ENCODE measurements at regions not wholly inside any gene's neighbourhood (a gene's known extent, or its start where the extent isn't known, plus 50 kb on each side); places are given as distances from the start of the nearest gene placed in this dataset.

- no peak overlapping the region for H3K27ac Mint-ChIP-seq
- H3K36me3 Mint-ChIP-seq: no peaks in the 10 kb centered on the region
- ATAC-seq (no peak), DNase-seq (ENCODE audit: low spot score) (no peak)
- H3K4me3 Mint-ChIP-seq: no peak overlapping the region
- peaks cover 15 to 18% of the 10 kb centered on the region in 2 donors for H3K27me3 Mint-ChIP-seq
- H3K9me3 Mint-ChIP-seq: no peaks in the 10 kb centered on the region
- no peaks in the 10 kb centered on the region for H3K4me1 Mint-ChIP-seq (ENCODE audit: low read depth in 2 of 2)
These were observed 289.0 kb downstream of the LRFN2 start for GRCh38 chr6:40298207-40298606.

GRCh38 chr6:40295251-40295950, 291.8 kb downstream of the LRFN2 start:
- no peaks in the 10 kb centered on the region for H3K36me3 Mint-ChIP-seq
- H3K27ac Mint-ChIP-seq: no peak overlapping the region

GRCh38 chr6:40293460-40294185, 293.5 kb downstream of the LRFN2 start:
- Mint-ChIP-seq H3K4me1 (ENCODE audit: low read depth in 2 of 2) (peaks cover 0 to 2% of the 10 kb centered on the region in 2 donors), H3K27me3 (peaks cover 21 to 28% of the 10 kb centered on the region in 2 donors), H3K9me3 (no peaks in the 10 kb centered on the region)

More at GRCh38 chr6:40295251-40295950, 291.8 kb downstream of the LRFN2 start:
- ATAC-seq (no peak), DNase-seq (ENCODE audit: low spot score) (no peak)
- Mint-ChIP-seq H3K4me1 (ENCODE audit: low read depth in 2 of 2) (peaks cover 0 to 2% of the 10 kb centered on the region in 2 donors), H3K4me3 (no peak overlapping the region), H3K27me3 (peaks cover 25 to 32% of the 10 kb centered on the region in 2 donors), H3K9me3 (no peaks in the 10 kb centered on the region)

GRCh38 chr6:40293060-40293459, 294.1 kb downstream of the LRFN2 start:
- Mint-ChIP-seq H3K27ac (no peak overlapping the region), H3K4me1 (ENCODE audit: low read depth in 2 of 2) (peaks cover 0 to 2% of the 10 kb centered on the region in 2 donors), H3K36me3 (no peaks in the 10 kb centered on the region), H3K27me3 (peaks cover 21 to 29% of the 10 kb centered on the region in 2 donors), H3K4me3 (no peak overlapping the region), H3K9me3 (no peaks in the 10 kb centered on the region)
- ATAC-seq (no peak), DNase-seq (ENCODE audit: low spot score) (no peak)

More at GRCh38 chr6:40293460-40294185, 293.5 kb downstream of the LRFN2 start:
- H3K36me3 Mint-ChIP-seq: no peaks in the 10 kb centered on the region
- no peak for ATAC-seq
- no peak overlapping the region for H3K27ac Mint-ChIP-seq
- DNase-seq (ENCODE audit: low spot score): no peak
- no peak overlapping the region for H3K4me3 Mint-ChIP-seq

- Mint-ChIP-seq H3K27ac (no peak overlapping the region), H3K9me3 (no peaks in the 10 kb centered on the region), H3K4me3 (no peak overlapping the region), H3K36me3 (no peaks in the 10 kb centered on the region), H3K27me3 (peaks cover 31 to 46% of the 10 kb centered on the region in 2 donors), H3K4me1 (ENCODE audit: low read depth in 2 of 2) (peaks cover 0 to 2% of the 10 kb centered on the region in 2 donors)
- ATAC-seq (no peak), DNase-seq (ENCODE audit: low spot score) (no peak)
These were observed 296.3 kb downstream of the LRFN2 start for GRCh38 chr6:40290816-40291215.

GRCh38 chr6:40288919-40289318, 298.2 kb downstream of the LRFN2 start:
- H3K9me3 Mint-ChIP-seq: no peaks in the 10 kb centered on the region
- no peak overlapping the region for H3K27ac Mint-ChIP-seq
- no peak overlapping the region for H3K4me3 Mint-ChIP-seq
- peaks cover 41 to 62% of the 10 kb centered on the region in 2 donors for H3K27me3 Mint-ChIP-seq
- DNase-seq (ENCODE audit: low spot score) (no peak), ATAC-seq (no peak)
- H3K4me1 Mint-ChIP-seq (ENCODE audit: low read depth in 2 of 2): peaks cover 0 to 2% of the 10 kb centered on the region in 2 donors
- no peaks in the 10 kb centered on the region for H3K36me3 Mint-ChIP-seq

- Mint-ChIP-seq H3K4me3 (no peak overlapping the region), H3K27me3 (peaks cover 34 to 55% of the 10 kb centered on the region in 2 donors), H3K36me3 (no peaks in the 10 kb centered on the region), H3K4me1 (ENCODE audit: low read depth in 2 of 2) (no peaks in the 10 kb centered on the region), H3K9me3 (no peaks in the 10 kb centered on the region), H3K27ac (no peak overlapping the region)
- ATAC-seq (no peak), DNase-seq (ENCODE audit: low spot score) (no peak)
These were observed 299.8 kb downstream of the LRFN2 start for GRCh38 chr6:40287296-40287850.

GRCh38 chr6:40286721-40287120, 300.4 kb downstream of the LRFN2 start:
- no peak for DNase-seq (ENCODE audit: low spot score)
- no peak overlapping the region for H3K27ac Mint-ChIP-seq
- peaks cover 34 to 55% of the 10 kb centered on the region in 2 donors for H3K27me3 Mint-ChIP-seq
- no peaks in the 10 kb centered on the region for H3K36me3 Mint-ChIP-seq
- H3K9me3 Mint-ChIP-seq: no peaks in the 10 kb centered on the region
- H3K4me3 Mint-ChIP-seq: no peak overlapping the region
- no peak for ATAC-seq
- H3K4me1 Mint-ChIP-seq (ENCODE audit: low read depth in 2 of 2): no peaks in the 10 kb centered on the region

GRCh38 chr6:40285996-40286395, 301.2 kb downstream of the LRFN2 start:
- DNase-seq (ENCODE audit: low spot score) (no peak), ATAC-seq (no peak)
- H3K4me1 Mint-ChIP-seq (ENCODE audit: low read depth in 2 of 2): no peaks in the 10 kb centered on the region
- H3K27ac Mint-ChIP-seq: no peak overlapping the region
- no peaks in the 10 kb centered on the region for H3K9me3 Mint-ChIP-seq
- peaks cover 37 to 51% of the 10 kb centered on the region in 2 donors for H3K27me3 Mint-ChIP-seq
- H3K36me3 Mint-ChIP-seq: no peaks in the 10 kb centered on the region
- H3K4me3 Mint-ChIP-seq: no peak overlapping the region

- DNase-seq (ENCODE audit: low spot score) (no peak), ATAC-seq (no peak)
- Mint-ChIP-seq H3K9me3 (no peaks in the 10 kb centered on the region), H3K36me3 (no peaks in the 10 kb centered on the region), H3K27me3 (peaks cover 33 to 47% of the 10 kb centered on the region in 2 donors), H3K27ac (no peak overlapping the region), H3K4me1 (ENCODE audit: low read depth in 2 of 2) (no peaks in the 10 kb centered on the region), H3K4me3 (no peak overlapping the region)
These were observed 301.6 kb downstream of the LRFN2 start for GRCh38 chr6:40285535-40285934.

- peaks cover 33 to 36% of the 10 kb centered on the region in 2 donors for H3K27me3 Mint-ChIP-seq
- no peak for DNase-seq (ENCODE audit: low spot score)
- no peaks in the 10 kb centered on the region for H3K36me3 Mint-ChIP-seq
- H3K27ac Mint-ChIP-seq: no peak overlapping the region
- no peak overlapping the region for H3K4me3 Mint-ChIP-seq
- H3K4me1 Mint-ChIP-seq (ENCODE audit: low read depth in 2 of 2): no peaks in the 10 kb centered on the region
- no peak for ATAC-seq
- H3K9me3 Mint-ChIP-seq: no peaks in the 10 kb centered on the region
These were observed 304.2 kb downstream of the LRFN2 start for GRCh38 chr6:40282986-40283385.

GRCh38 chr6:40281402-40281801, 305.8 kb downstream of the LRFN2 start:
- Mint-ChIP-seq H3K27ac (no peak overlapping the region), H3K4me1 (ENCODE audit: low read depth in 2 of 2) (no peaks in the 10 kb centered on the region), H3K9me3 (no peaks in the 10 kb centered on the region), H3K36me3 (no peaks in the 10 kb centered on the region), H3K27me3 (peaks cover 22 to 24% of the 10 kb centered on the region in 2 donors), H3K4me3 (no peak overlapping the region)
- DNase-seq (ENCODE audit: low spot score) (no peak), ATAC-seq (no peak)

- H3K36me3 Mint-ChIP-seq: no peaks in the 10 kb centered on the region
- H3K9me3 Mint-ChIP-seq: no peaks in the 10 kb centered on the region
- H3K27me3 Mint-ChIP-seq: peaks cover 14 to 18% of the 10 kb centered on the region in 2 donors
- ATAC-seq (no peak), DNase-seq (ENCODE audit: low spot score) (no peak)
- H3K4me1 Mint-ChIP-seq (ENCODE audit: low read depth in 2 of 2): no peaks in the 10 kb centered on the region
- H3K27ac Mint-ChIP-seq: no peak overlapping the region
- H3K4me3 Mint-ChIP-seq: no peak overlapping the region
These were observed 306.9 kb downstream of the LRFN2 start for GRCh38 chr6:40280231-40280630.

GRCh38 chr6:40276141-40276540, 311.0 kb downstream of the LRFN2 start:
- no peak overlapping the region for H3K4me3 Mint-ChIP-seq

More at GRCh38 chr6:40276141-40276540, 311.0 kb downstream of the LRFN2 start:
- Mint-ChIP-seq H3K9me3 (no peaks in the 10 kb centered on the region), H3K27ac (no peak overlapping the region), H3K4me1 (ENCODE audit: low read depth in 2 of 2) (no peaks in the 10 kb centered on the region), H3K27me3 (peaks cover 13 to 26% of the 10 kb centered on the region in 2 donors), H3K36me3 (no peaks in the 10 kb centered on the region)
- ATAC-seq: no peak
- no peak for DNase-seq (ENCODE audit: low spot score)

Data from natural killer cell treated with Interleukin-12 subunit alpha and Interleukin-12 subunit beta and Interleukin-15 and Interleukin-18, amount 100 ng/mL, for 72 hours (primary cell).